ENCODE measurements at regions not wholly inside any gene's neighbourhood (a gene's known extent, or its start where the extent isn't known, plus 50 kb on each side); places are given as distances from the start of the nearest gene placed in this dataset.

DNA sequence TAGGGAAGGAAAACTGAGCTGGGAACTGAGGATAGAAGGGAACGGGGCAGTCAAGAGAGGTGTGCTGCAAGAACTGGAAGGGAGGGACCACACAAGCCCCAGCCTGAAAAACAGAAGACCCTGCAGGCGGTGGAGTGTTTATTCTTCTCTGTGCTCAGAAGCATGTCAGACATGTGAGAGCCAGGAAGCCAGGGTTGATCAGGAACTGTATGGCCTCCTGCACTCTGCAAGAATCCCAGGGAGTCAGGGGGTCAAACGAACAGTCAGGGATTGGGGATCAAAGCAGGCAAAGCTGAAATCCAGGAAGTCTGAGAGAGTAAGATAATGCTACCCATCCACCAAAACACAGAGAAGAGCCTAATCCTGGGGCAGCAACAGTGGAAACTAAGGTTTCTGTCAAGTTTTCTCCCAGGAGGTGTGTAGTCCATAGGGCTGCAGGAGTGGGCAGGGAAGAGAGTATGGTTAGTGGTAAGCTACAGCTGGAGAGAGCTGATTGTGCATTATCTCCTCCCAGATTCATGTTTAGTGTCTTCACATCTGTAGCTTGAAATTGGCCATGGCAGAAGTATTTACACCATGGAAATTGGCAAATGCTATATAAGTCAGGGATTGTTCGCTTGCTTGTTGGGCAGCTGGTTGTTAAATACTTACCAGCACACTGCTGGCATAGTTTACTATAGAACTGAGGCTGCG lies 115.4 kb upstream of the SLC44A1 start:
- H3K9me3 Mint-ChIP-seq, result no peaks in the 10 kb centered on the region
- H3K4me3 Mint-ChIP-seq, result no peak overlapping the region
- no peaks in the 10 kb centered on the region for H3K36me3 Mint-ChIP-seq (ENCODE audit: low read depth)
- no peak overlapping the region for H3K27ac Mint-ChIP-seq
- H3K4me1 Mint-ChIP-seq (ENCODE audit: low read depth), result peaks cover 34% of the 10 kb centered on the region
- H3K27me3 Mint-ChIP-seq, result no peaks in the 10 kb centered on the region

DNA sequence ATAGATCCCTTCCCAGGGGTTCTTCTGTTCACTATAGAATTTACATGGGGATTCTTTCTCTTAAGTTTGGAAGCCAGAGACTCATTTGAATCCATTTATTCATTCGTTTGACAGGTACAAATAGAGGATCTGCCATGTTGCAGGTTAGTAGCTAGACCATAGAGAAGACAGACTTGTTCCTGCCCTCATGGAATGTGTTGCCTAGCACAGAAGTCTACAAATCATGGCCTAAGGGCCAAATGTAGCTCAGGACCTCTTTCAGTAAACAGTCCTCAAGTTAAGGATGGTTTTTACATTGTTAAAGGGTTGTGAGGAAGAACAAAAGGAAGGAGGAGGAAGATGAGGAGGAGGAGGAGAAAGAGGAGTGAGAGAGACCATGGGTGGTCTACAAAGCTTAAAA lies 114.7 kb upstream of the SLC44A1 start:
- Mint-ChIP-seq H3K27ac (no peak overlapping the region), H3K9me3 (no peaks in the 10 kb centered on the region), H3K36me3 (ENCODE audit: low read depth) (no peaks in the 10 kb centered on the region), H3K4me3 (no peak overlapping the region), H3K4me1 (ENCODE audit: low read depth) (peaks cover 34% of the 10 kb centered on the region), H3K27me3 (no peaks in the 10 kb centered on the region)

- H3K36me3 Mint-ChIP-seq (ENCODE audit: low read depth), result no peaks in the 10 kb centered on the region
- no peak overlapping the region for H3K27ac Mint-ChIP-seq
- H3K27me3 Mint-ChIP-seq, result no peaks in the 10 kb centered on the region
- H3K9me3 Mint-ChIP-seq, result no peaks in the 10 kb centered on the region
- H3K4me3 Mint-ChIP-seq, result no peak overlapping the region
- peaks cover 25% of the 10 kb centered on the region for H3K4me1 Mint-ChIP-seq (ENCODE audit: low read depth)
Observed at GRCh38 chr9:105131981-105132380, 112.5 kb upstream of the SLC44A1 start.

DNA sequence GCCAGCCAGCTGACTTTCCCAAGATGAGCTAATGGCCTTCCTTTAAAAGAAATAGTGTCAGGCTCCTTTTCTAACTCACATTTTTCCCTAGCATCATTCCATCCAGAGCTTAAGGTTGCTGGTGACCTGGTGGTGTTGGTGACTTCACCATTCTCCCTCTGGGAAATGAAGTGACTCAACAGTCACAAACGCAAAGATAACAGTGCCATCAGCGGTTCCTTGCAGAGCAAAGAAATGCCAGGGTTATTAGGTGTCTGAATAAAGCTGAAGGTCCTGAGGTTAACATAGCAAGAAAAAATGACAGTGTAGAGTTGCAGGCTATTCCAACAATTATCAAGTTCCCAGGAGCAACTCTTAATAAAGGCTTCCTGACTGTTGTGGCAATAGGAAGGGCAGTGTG lies 111.8 kb upstream of the SLC44A1 start:
- peaks cover 18% of the 10 kb centered on the region for H3K4me1 Mint-ChIP-seq (ENCODE audit: low read depth)
- no peak overlapping the region for H3K27ac Mint-ChIP-seq

GRCh38 chr9:105138306-105138801 lies 106.1 kb upstream of the SLC44A1 start:
- peaks cover 3% of the 10 kb centered on the region for H3K27me3 Mint-ChIP-seq
- H3K9me3 Mint-ChIP-seq, result no peaks in the 10 kb centered on the region
- no peaks in the 10 kb centered on the region for H3K36me3 Mint-ChIP-seq (ENCODE audit: low read depth)
- peaks cover 7% of the 10 kb centered on the region for H3K4me1 Mint-ChIP-seq (ENCODE audit: low read depth)
- H3K27ac Mint-ChIP-seq, result no peak overlapping the region
- H3K4me3 Mint-ChIP-seq, result no peak overlapping the region

More for the DNA sequence above, 111.8 kb upstream of the SLC44A1 start:
- Mint-ChIP-seq H3K27me3 (no peaks in the 10 kb centered on the region), H3K36me3 (ENCODE audit: low read depth) (no peaks in the 10 kb centered on the region), H3K4me3 (no peak overlapping the region), H3K9me3 (no peaks in the 10 kb centered on the region)

DNA sequence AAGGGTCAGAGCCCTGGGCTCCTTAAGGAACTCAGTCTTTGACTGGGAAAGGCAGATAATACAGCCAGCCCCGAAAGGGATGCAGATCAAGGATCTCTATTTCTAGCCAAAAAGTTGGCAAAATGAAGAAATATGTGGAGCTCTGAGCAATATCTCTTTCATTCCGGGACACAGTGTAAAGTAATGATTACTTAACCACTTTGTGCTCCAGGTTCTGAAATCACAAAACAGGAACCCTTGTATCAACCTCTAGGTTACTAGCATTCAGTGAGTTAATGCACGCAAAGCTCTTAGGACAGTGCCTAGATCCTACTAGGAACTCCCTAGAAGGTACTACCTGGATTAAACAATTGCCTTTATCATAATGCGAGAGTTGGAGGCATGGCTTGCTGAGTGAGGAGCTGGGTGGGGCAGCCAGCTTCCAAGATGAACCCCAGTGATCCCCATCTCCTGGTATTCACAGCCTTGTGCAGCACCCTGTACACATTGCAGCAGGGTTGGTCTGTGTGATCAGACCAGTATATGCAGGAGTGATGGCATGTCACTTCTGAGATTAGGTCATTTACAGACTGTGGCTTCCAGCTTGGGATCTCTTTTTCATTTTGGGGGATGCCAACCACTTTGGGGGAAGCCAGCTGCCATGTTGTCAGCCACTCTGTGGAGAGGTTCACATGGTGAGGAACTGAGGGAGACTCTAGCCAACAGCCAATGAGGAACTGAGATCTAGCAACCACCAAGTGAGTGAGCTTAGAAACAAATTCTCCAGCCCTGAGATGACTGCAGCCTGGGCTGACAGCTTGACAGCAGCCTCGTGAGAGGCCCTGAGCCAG lies 103.1 kb upstream of the SLC44A1 start:
- no peaks in the 10 kb centered on the region for H3K9me3 Mint-ChIP-seq
- H3K27ac Mint-ChIP-seq, result no peak overlapping the region
- no peaks in the 10 kb centered on the region for H3K36me3 Mint-ChIP-seq (ENCODE audit: low read depth)
- H3K27me3 Mint-ChIP-seq, result peaks cover 3% of the 10 kb centered on the region
- H3K4me1 Mint-ChIP-seq (ENCODE audit: low read depth), result peaks cover 7% of the 10 kb centered on the region
- no peak overlapping the region for H3K4me3 Mint-ChIP-seq

- H3K36me3 Mint-ChIP-seq (ENCODE audit: low read depth), result no peaks in the 10 kb centered on the region
- H3K27me3 Mint-ChIP-seq, result peaks cover 3% of the 10 kb centered on the region
- H3K4me3 Mint-ChIP-seq, result no peak overlapping the region
- no peak overlapping the region for H3K27ac Mint-ChIP-seq
- peaks cover 7% of the 10 kb centered on the region for H3K4me1 Mint-ChIP-seq (ENCODE audit: low read depth)
- H3K9me3 Mint-ChIP-seq, result no peaks in the 10 kb centered on the region
Observed at GRCh38 chr9:105141976-105142250, 102.5 kb upstream of the SLC44A1 start.

- Mint-ChIP-seq H3K4me3 (no peak overlapping the region), H3K36me3 (ENCODE audit: low read depth) (no peaks in the 10 kb centered on the region), H3K27ac (no peak overlapping the region), H3K9me3 (no peaks in the 10 kb centered on the region), H3K4me1 (ENCODE audit: low read depth) (peaks cover 7% of the 10 kb centered on the region), H3K27me3 (peaks cover 3% of the 10 kb centered on the region)
Observed at GRCh38 chr9:105142406-105143135, 101.9 kb upstream of the SLC44A1 start.

- Mint-ChIP-seq H3K27ac (no peak overlapping the region), H3K4me3 (no peak overlapping the region), H3K9me3 (no peaks in the 10 kb centered on the region), H3K27me3 (peaks cover 3% of the 10 kb centered on the region), H3K4me1 (ENCODE audit: low read depth) (peaks cover 7% of the 10 kb centered on the region), H3K36me3 (ENCODE audit: low read depth) (no peaks in the 10 kb centered on the region)
Observed at GRCh38 chr9:105143136-105143430, 101.4 kb upstream of the SLC44A1 start.

- H3K4me3 Mint-ChIP-seq, result no peak overlapping the region
- peaks cover 3% of the 10 kb centered on the region for H3K27me3 Mint-ChIP-seq
- no peaks in the 10 kb centered on the region for H3K9me3 Mint-ChIP-seq
- H3K27ac Mint-ChIP-seq, result no peak overlapping the region
- H3K36me3 Mint-ChIP-seq (ENCODE audit: low read depth), result no peaks in the 10 kb centered on the region
- H3K4me1 Mint-ChIP-seq (ENCODE audit: low read depth), result peaks cover 3% of the 10 kb centered on the region
Observed at GRCh38 chr9:105144076-105144475, 100.4 kb upstream of the SLC44A1 start.

- Mint-ChIP-seq H3K27ac (no peak overlapping the region), H3K9me3 (no peaks in the 10 kb centered on the region), H3K36me3 (ENCODE audit: low read depth) (no peaks in the 10 kb centered on the region), H3K27me3 (peaks cover 3% of the 10 kb centered on the region), H3K4me3 (no peak overlapping the region), H3K4me1 (ENCODE audit: low read depth) (no peaks in the 10 kb centered on the region)
Observed at GRCh38 chr9:105144841-105145240, 99.6 kb upstream of the SLC44A1 start.

GRCh38 chr9:105146677-105147076 lies 97.8 kb upstream of the SLC44A1 start:
- H3K27ac Mint-ChIP-seq, result no peak overlapping the region
- no peak overlapping the region for H3K4me3 Mint-ChIP-seq
- H3K4me1 Mint-ChIP-seq (ENCODE audit: low read depth), result no peaks in the 10 kb centered on the region
- H3K9me3 Mint-ChIP-seq, result no peaks in the 10 kb centered on the region
- no peaks in the 10 kb centered on the region for H3K36me3 Mint-ChIP-seq (ENCODE audit: low read depth)
- no peaks in the 10 kb centered on the region for H3K27me3 Mint-ChIP-seq

- Mint-ChIP-seq H3K4me1 (ENCODE audit: low read depth) (no peaks in the 10 kb centered on the region), H3K4me3 (no peak overlapping the region), H3K9me3 (no peaks in the 10 kb centered on the region), H3K27me3 (no peaks in the 10 kb centered on the region), H3K36me3 (ENCODE audit: low read depth) (no peaks in the 10 kb centered on the region), H3K27ac (no peak overlapping the region)
Observed at GRCh38 chr9:105147110-105147871, 97.2 kb upstream of the SLC44A1 start.

DNA sequence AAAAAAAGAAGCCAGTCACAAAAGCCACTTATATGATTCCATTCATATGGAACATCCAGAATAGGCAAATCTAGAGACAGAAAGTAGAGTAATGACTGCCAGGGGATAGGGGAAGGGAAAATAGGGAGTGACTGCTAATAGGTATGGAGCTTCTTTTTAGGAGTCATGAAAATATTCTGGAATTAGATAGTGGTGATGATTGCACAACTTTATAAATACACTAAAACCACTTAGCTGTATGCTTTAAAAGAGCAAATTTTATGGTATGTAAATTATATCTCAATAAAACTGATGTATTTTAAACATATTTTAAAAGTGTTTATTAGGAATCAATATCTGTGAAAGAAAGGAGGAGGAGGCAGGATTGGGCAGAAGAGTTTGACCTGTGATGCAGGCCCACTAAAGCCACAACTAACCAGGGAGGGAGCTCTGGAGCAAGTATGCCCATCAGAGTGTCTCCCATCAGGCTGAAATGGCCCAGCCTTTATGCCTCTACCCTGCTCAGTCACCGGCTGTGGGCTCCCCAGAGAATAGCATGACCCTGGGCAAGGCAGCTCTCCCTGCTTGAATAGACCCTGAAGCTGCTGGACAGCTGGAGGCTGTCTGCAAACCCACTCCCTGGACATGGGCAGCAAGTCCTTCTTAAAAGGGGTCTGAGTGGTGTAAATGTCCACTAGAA lies 96.0 kb upstream of the SLC44A1 start:
- H3K36me3 Mint-ChIP-seq (ENCODE audit: low read depth), result no peaks in the 10 kb centered on the region
- H3K4me1 Mint-ChIP-seq (ENCODE audit: low read depth), result no peaks in the 10 kb centered on the region
- H3K9me3 Mint-ChIP-seq, result no peaks in the 10 kb centered on the region
- H3K27me3 Mint-ChIP-seq, result no peaks in the 10 kb centered on the region
- H3K27ac Mint-ChIP-seq, result no peak overlapping the region
- no peak overlapping the region for H3K4me3 Mint-ChIP-seq

Measured in stimulated activated naive CD8-positive, alpha-beta T cell treated with anti-CD3 and anti-CD28 coated beads, Interleukin-15, Interleukin-2, amounts not matched to agents 100 ng/mL and 50 ng/mL, for 24 hours (primary cell).